Gastroesophageal sphincter (tissue), 4 donors: ENCODE measurements at regions not wholly inside any gene's neighbourhood (a gene's known extent, or its start where the extent isn't known, plus 50 kb on each side); places are given as distances from the start of the nearest gene placed in this dataset.

Experiments
- ATAC-seq: fragments of 150-250 bp; one replicate; pipeline ENCODE4 v1.9.1; 2016; ENCODE audit warnings: mild to moderate bottlenecking, moderate library complexity
- H3K27ac ChIP-seq, 4 donors: fragments of 200-600 bp; sonication (generic) in 3 of 4; 1 replicate in 3 of 4; 2 replicates in 1 of 4; pipeline ENCODE4 v1.5.1; 2016 to 2019
- H3K27me3 ChIP-seq: fragments of 200-600 bp; sonication (generic); one replicate; pipeline ENCODE4 v1.5.1; 2019
- H3K36me3 ChIP-seq, 2 donors: fragments of 200-600 bp; sonication (generic); one replicate each; pipeline ENCODE4 v1.5.1; 2019; ENCODE audit warnings: control low read depth in 1 of 2
- H3K4me1 ChIP-seq, 3 donors: fragments of 200-600 bp; sonication (generic); 1 replicate in 2 of 3; 2 replicates in 1 of 3; pipeline ENCODE4 v1.5.1; 2016 to 2019; ENCODE audit warnings: control low read depth in 2 of 3
- H3K4me3 ChIP-seq, 2 donors: fragments of 200-600 bp; sonication (generic); one replicate each; pipeline ENCODE4 v1.5.1; 2019; ENCODE audit warnings: mild to moderate bottlenecking in 1 of 2, moderate library complexity in 1 of 2
- H3K9me3 ChIP-seq, 3 donors: fragments of 200-600 bp; sonication (generic); one replicate each; pipeline ENCODE4 v1.5.1; 2017 to 2019; ENCODE audit warnings: control low read depth in 2 of 3
- CTCF ChIP-seq, 4 experiments: fragments of 200-600 bp in 2 of 4; fragments of 450-650 bp in 2 of 4; sonication (generic) in 1 of 4; IDR thresholded peaks; one replicate each; pipeline ENCODE4 v1.5.1; 2017 to 2019; ENCODE audit warnings: antibody characterized with exemption in 4 of 4, mild to moderate bottlenecking in 2 of 4, moderate library complexity in 2 of 4
- EP300 ChIP-seq: sonication (generic); formaldehyde crosslinking; IDR thresholded peaks from one replicate; pipeline ENCODE4 v1.6.1; 2017; ENCODE audit warnings: antibody characterized with exemption, mild to moderate bottlenecking
- POLR2A ChIP-seq, 2 donors: fragments of 450-650 bp; IDR thresholded peaks; one replicate each; pipeline ENCODE4 v1.6.1; 2017; ENCODE audit warnings: antibody characterized with exemption in 2 of 2, mild to moderate bottlenecking in 2 of 2, moderate library complexity in 1 of 2
- POLR2AphosphoS5 ChIP-seq: sonication (generic); formaldehyde crosslinking; IDR thresholded peaks from one replicate; pipeline ENCODE4 v1.6.1; 2017; ENCODE audit warnings: antibody characterized with exemption
- WGBS, 2 donors: methylation state at CpG; one replicate each; pipeline ENCODE4 v1.1.5; 2018; ENCODE audit warnings: low coverage in 1 of 2; 5-methylcytosine and 5-hydroxymethylcytosine counted together

GRCh38 chr16:85390511-85391174 lies 222.5 kb upstream of the GSE1 start:
- Histone ChIP-seq H3K4me1 (peaks cover 0 to 56% (median 8%) of the 10 kb centered on the region in 3 donors), H3K27me3 (no peaks in the 10 kb centered on the region), H3K4me3 (no peak overlapping the region), H3K36me3 (no peaks in the 10 kb centered on the region), H3K27ac (peak overlapping the region; percentile 31 to 85 (median 81)), H3K9me3 (no peaks in the 10 kb centered on the region)
- ATAC-seq: peak; percentile 86
- 38 to 65% methylated on average over 2 to 8 of the region's 24 CpGs for WGBS, 2 donors
- no peak for TF ChIP-seq EP300
- no peak for TF ChIP-seq CTCF (IDR thresholded peaks at IDR 0.05)
- peak; percentile 76 for TF ChIP-seq POLR2AphosphoS5
- TF ChIP-seq POLR2A (IDR thresholded peaks at IDR 0.05): no peak

- no peak for ATAC-seq
- peak overlapping the region in 3 of 4 donors; percentile 78 to 85 (median 84) for H3K27ac ChIP-seq
- H3K9me3 ChIP-seq: no peaks in the 10 kb centered on the region
- no peaks in the 10 kb centered on the region for H3K36me3 ChIP-seq
- peaks cover 0 to 58% (median 14%) of the 10 kb centered on the region in 3 donors for H3K4me1 ChIP-seq
- WGBS, 2 donors: 78 to 84% methylated on average over 7 to 10 of the region's 14 CpGs
- no peak for TF ChIP-seq POLR2AphosphoS5
- no peak for TF ChIP-seq POLR2A (IDR thresholded peaks at IDR 0.05)
- TF ChIP-seq EP300: no peak
- no peak for TF ChIP-seq CTCF (IDR thresholded peaks at IDR 0.05)
- no peaks in the 10 kb centered on the region for H3K27me3 ChIP-seq
- H3K4me3 ChIP-seq: no peak overlapping the region
These were observed 221.9 kb upstream of the GSE1 start for GRCh38 chr16:85391175-85391707.

GRCh38 chr16:85391769-85392583 lies 221.1 kb upstream of the GSE1 start:
- Histone ChIP-seq H3K27me3 (no peaks in the 10 kb centered on the region), H3K27ac (peak overlapping the region in 3 of 4 donors; percentile 78 to 85 (median 84)), H3K4me3 (no peak overlapping the region), H3K36me3 (no peaks in the 10 kb centered on the region), H3K4me1 (peaks cover 0 to 65% (median 17%) of the 10 kb centered on the region in 3 donors), H3K9me3 (no peaks in the 10 kb centered on the region)
- TF ChIP-seq POLR2AphosphoS5 (no peak), CTCF (IDR thresholded peaks at IDR 0.05) (no peak), POLR2A (IDR thresholded peaks at IDR 0.05) (no peak), EP300 (no peak)
- 76 to 87% methylated on average over 6 to 7 of the region's 11 CpGs for WGBS, 2 donors
- ATAC-seq: no peak

- H3K27ac ChIP-seq: peak overlapping the region in 3 of 4 donors; percentile 77 to 84 (median 82)
- H3K4me1 ChIP-seq: peaks cover 0 to 67% (median 17%) of the 10 kb centered on the region in 3 donors
- no peaks in the 10 kb centered on the region for H3K9me3 ChIP-seq
- 68% methylated on average over 3 of the region's 17 CpGs; no CpG with 5 or more reads in 1 of the 2 donors for WGBS, 2 donors
- no peaks in the 10 kb centered on the region for H3K27me3 ChIP-seq
- ATAC-seq: no peak
- H3K36me3 ChIP-seq: no peaks in the 10 kb centered on the region
- no peak for TF ChIP-seq POLR2AphosphoS5
- no peak for TF ChIP-seq CTCF (IDR thresholded peaks at IDR 0.05)
- TF ChIP-seq POLR2A (IDR thresholded peaks at IDR 0.05): no peak
- TF ChIP-seq EP300: no peak
- H3K4me3 ChIP-seq: no peak overlapping the region
These were observed 220.1 kb upstream of the GSE1 start for GRCh38 chr16:85392756-85393673.
